ENCODE measurements at regions not wholly inside any gene's neighbourhood (a gene's known extent, or its start where the extent isn't known, plus 50 kb on each side); places are given as distances from the start of the nearest gene placed in this dataset.

GRCh38 chr17:68169840-68170239 lies 78.0 kb upstream of the AMZ2 start:
- no CpG with 5 or more reads among the region's 10 CpGs for WGBS (ENCODE audit: extremely low coverage, insufficient read length, low lambda C conversion rate)
- TF ChIP-seq CTCF (conservative IDR thresholded peaks at IDR 0.05) = no peak
- H3K9me3 ChIP-seq (ENCODE audit: control insufficient read depth, low read depth, low read length) = no peaks in the 10 kb centered on the region

More at GRCh38 chr17:68169840-68170239, 78.0 kb upstream of the AMZ2 start:
- H3K23ac ChIP-seq (ENCODE audit: insufficient read length, low read depth, low read length) = no peak overlapping the region
- no peak overlapping the region for H3K14ac ChIP-seq (ENCODE audit: insufficient read depth, low read length)
- peaks cover 17% of the 10 kb centered on the region for H3K27me3 Mint-ChIP-seq (ENCODE audit: low read depth)
- no peak overlapping the region for H4K8ac ChIP-seq (replicated peaks; ENCODE audit: insufficient read length, low read depth, low read length)
- no peak overlapping the region for H2BK120ac ChIP-seq (ENCODE audit: low read depth, low read length, poor library complexity, severe bottlenecking)
- H3T11ph ChIP-seq (ENCODE audit: low read length) = no peak overlapping the region
- no peak overlapping the region for H3K18ac ChIP-seq (ENCODE audit: insufficient read length, low read depth, low read length)
- no peak overlapping the region for H4K91ac ChIP-seq (ENCODE audit: insufficient read length, low read depth, low read length)
- no peaks in the 10 kb centered on the region for H3K4me1 Mint-ChIP-seq
- no peak overlapping the region for H3K56ac ChIP-seq (ENCODE audit: insufficient read length, low read depth, low read length)
- no peak overlapping the region for H3K4me2 ChIP-seq (ENCODE audit: insufficient read depth, insufficient read length, low read length)
- no peak overlapping the region for H4K5ac ChIP-seq (ENCODE audit: insufficient read length, low read depth, low read length)
- no peaks in the 10 kb centered on the region; a peak in 1 of 5 replicates for H3K9me3 Mint-ChIP-seq
- no peak overlapping the region for H2BK15ac ChIP-seq (ENCODE audit: low read depth, low read length)
- no peak overlapping the region for H2BK5ac ChIP-seq (ENCODE audit: insufficient read length, low read length)
- H3K23me2 ChIP-seq (ENCODE audit: insufficient read length, low read depth, low read length, poor library complexity, severe bottlenecking) = no peaks in the 10 kb centered on the region
- H2BK20ac ChIP-seq (ENCODE audit: low read depth, low read length, poor library complexity, severe bottlenecking) = no peak overlapping the region
- H3K36me3 Mint-ChIP-seq (ENCODE audit: insufficient read depth in 1 of 3, low read depth in 3 of 3) = no peaks in the 10 kb centered on the region; a peak in 1 of 7 replicates
- H3K79me1 ChIP-seq (ENCODE audit: insufficient read depth, low read depth, low read length, poor library complexity, severe bottlenecking) = no peaks in the 10 kb centered on the region
- H2AFZ ChIP-seq (ENCODE audit: low read length) = no peak overlapping the region
- DNase-seq = no peak
- no peaks in the 10 kb centered on the region for H3K4me1 ChIP-seq (ENCODE audit: insufficient read depth, low read length)
- no peaks in the 10 kb centered on the region for H3K79me2 ChIP-seq (ENCODE audit: insufficient read depth, low read length)
- H3K4me3 Mint-ChIP-seq = no peak overlapping the region
- no peak overlapping the region for H2BK12ac ChIP-seq (ENCODE audit: insufficient read length, low read depth, low read length)
- H3K27me3 ChIP-seq (ENCODE audit: insufficient read depth, low read length) = no peaks in the 10 kb centered on the region
- no peaks in the 10 kb centered on the region for H4K20me1 ChIP-seq (ENCODE audit: control insufficient read depth, insufficient read depth, insufficient read length)
- no peak overlapping the region for H3K4ac ChIP-seq (ENCODE audit: low read depth, low read length)
- no peak overlapping the region for H3K9ac ChIP-seq (ENCODE audit: extremely low read depth, insufficient read length, low read length)
- H3K27ac ChIP-seq (ENCODE audit: insufficient read length, low read depth, low read length) = no peak overlapping the region
- H3K27ac Mint-ChIP-seq = no peak overlapping the region
- no peak overlapping the region for H2AK5ac ChIP-seq (ENCODE audit: insufficient read length, low read length)

Data from H9 (cell line).